ENCODE measurements at regions not wholly inside any gene's neighbourhood (a gene's known extent, or its start where the extent isn't known, plus 50 kb on each side); places are given as distances from the start of the nearest gene placed in this dataset.
A peak's percentile ranks its signal among the peaks of the same experiment; 100 is the strongest.

DNA sequence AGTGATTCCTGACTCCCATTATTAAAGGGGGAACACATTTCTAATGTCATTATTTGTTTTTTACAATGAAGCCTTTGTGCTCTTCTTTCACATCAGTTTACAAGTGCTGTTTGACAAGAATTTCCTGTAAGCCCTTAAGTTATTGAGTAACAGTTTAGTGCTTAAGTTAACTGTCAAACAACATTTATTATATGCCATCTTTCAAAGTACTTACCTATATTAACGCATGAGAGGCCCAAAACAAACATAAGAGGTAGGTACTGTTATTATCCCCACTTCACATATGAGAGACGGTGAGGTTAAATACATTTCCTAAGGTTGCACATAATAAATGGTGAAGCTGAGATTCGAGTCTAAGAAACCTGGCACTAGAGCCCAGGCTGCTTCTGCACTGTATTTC lies 56.0 kb upstream of the MAGED1 start:
- Histone ChIP-seq H3K36me3 (replicated peaks in 1 of 2; ENCODE audit: insufficient read depth in 1 of 2, low read depth in 2 of 2) (no peaks in the 10 kb centered on the region), H3K9me3 (no peaks in the 10 kb centered on the region), H3K4me3 (no peak overlapping the region), H3K4me1 (no peaks in the 10 kb centered on the region), H3K27ac (no peak overlapping the region), H3K27me3 (no peaks in the 10 kb centered on the region)
- ATAC-seq (no peak), DNase-seq (no peak)
- intact Hi-C loops (cut with DNase I): no loop called here
- WGBS, 2 donors: 51 to 54% methylated on average over 3 of the region's 3 CpGs
- TF ChIP-seq, protein P1, sequence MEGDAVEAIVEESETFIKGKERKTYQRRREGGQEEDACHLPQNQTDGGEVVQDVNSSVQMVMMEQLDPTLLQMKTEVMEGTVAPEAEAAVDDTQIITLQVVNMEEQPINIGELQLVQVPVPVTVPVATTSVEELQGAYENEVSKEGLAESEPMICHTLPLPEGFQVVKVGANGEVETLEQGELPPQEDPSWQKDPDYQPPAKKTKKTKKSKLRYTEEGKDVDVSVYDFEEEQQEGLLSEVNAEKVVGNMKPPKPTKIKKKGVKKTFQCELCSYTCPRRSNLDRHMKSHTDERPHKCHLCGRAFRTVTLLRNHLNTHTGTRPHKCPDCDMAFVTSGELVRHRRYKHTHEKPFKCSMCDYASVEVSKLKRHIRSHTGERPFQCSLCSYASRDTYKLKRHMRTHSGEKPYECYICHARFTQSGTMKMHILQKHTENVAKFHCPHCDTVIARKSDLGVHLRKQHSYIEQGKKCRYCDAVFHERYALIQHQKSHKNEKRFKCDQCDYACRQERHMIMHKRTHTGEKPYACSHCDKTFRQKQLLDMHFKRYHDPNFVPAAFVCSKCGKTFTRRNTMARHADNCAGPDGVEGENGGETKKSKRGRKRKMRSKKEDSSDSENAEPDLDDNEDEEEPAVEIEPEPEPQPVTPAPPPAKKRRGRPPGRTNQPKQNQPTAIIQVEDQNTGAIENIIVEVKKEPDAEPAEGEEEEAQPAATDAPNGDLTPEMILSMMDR (IDR thresholded peaks at IDR 0.05): no peak
- no peak for TF ChIP-seq POLR2A (IDR thresholded peaks at IDR 0.05)

DNA sequence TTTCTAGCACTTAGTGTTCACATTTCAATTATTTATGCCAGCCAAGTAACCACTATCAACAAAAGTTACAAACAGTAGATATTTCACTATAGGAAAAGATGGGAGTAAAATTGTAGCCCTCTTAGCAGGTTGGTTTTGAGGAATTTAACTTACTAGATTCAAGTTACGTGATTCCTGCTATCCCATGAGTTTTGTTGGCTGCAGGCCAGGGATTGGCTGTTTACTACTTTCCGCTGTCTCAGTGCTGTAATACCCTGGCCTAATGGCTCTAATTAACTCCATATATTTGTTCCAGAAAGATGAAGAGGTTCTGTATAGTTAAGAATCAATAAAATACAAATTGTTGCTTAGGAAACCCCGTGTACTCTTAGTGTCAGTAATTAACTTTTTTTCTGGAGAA lies 55.5 kb upstream of the MAGED1 start:
- Histone ChIP-seq H3K4me1 (no peaks in the 10 kb centered on the region), H3K27me3 (no peaks in the 10 kb centered on the region), H3K4me3 (no peak overlapping the region), H3K36me3 (replicated peaks in 1 of 2; ENCODE audit: insufficient read depth in 1 of 2, low read depth in 2 of 2) (no peaks in the 10 kb centered on the region), H3K27ac (no peak overlapping the region), H3K9me3 (no peaks in the 10 kb centered on the region)
- ATAC-seq (no peak), DNase-seq (peak; percentile 24 to 60 (median 42))
- 41 to 47% methylated on average over 3 of the region's 3 CpGs for WGBS, 2 donors
- TF ChIP-seq, protein P1 (IDR thresholded peaks at IDR 0.05): no peak
- no peak for TF ChIP-seq POLR2A (IDR thresholded peaks at IDR 0.05)
- intact Hi-C loops (cut with DNase I): no loop called here

All from body of pancreas (tissue), 4 donors.